Activated naive CD4-positive, alpha-beta T cell treated with anti-CD3 and anti-CD28 coated beads, Interleukin-2, amount 50 U/mL, for 72 hours (primary cell): ENCODE measurements at regions not wholly inside any gene's neighbourhood (a gene's known extent, or its start where the extent isn't known, plus 50 kb on each side); places are given as distances from the start of the nearest gene placed in this dataset.

Source experiments
- ATAC-seq, 2 donors: fragments of 150-1000 bp; cut with Tn5 transposase; 2 replicates each; pipeline ENCODE4 v1.10.0; 2021; ENCODE audit warnings: mild to moderate bottlenecking in 2 of 2, moderate library complexity in 2 of 2
- DNase-seq, 2 donors: peaks; one replicate each; pipeline ENCODE4 v3.0.0; 2021 to 2022; ENCODE audit warnings: low spot score in 2 of 2
- H3K27ac Mint-ChIP-seq, 2 donors: one replicate each; pipeline ENCODE4 v1.8.0; 2022; ENCODE audit warnings: mild to moderate bottlenecking in 2 of 2, mixed read lengths in 2 of 2
- H3K36me3 Mint-ChIP-seq, 2 donors: one replicate each; pipeline ENCODE4 v1.8.0; 2022; ENCODE audit warnings: mixed read lengths in 2 of 2
- H3K9me3 Mint-ChIP-seq, 2 donors: one replicate each; pipeline ENCODE4 v1.8.0; 2022; ENCODE audit warnings: mixed read lengths in 2 of 2

DNA sequence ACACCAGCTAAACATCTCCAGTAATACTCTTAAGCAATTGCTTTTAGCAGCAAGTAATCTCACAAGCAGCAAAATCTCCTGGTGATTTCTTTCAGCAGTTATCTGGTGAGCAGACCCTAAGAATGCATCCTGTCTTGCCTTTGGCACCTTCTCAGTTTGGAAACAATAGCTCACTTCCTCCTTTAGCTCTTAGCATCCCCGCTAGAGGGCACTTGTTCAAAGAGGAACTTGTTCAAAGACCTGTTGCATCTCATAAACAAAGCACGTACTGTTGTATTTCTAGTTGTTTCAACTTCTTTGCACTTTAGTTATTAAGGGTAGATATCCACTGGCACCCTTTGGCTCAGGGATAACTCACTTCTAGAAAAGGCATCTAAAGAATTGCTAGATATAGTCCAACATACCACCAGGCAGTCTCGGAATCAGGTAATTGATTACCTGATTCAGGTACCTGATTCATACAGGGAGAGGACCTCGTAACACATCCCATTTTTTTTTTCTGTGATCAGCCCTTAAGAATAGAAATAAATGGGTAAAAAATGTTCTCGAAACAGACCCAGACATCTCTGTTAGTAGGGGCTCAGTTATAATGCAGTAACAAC is 81.9 kb upstream of the QRFPR start:
- Mint-ChIP-seq H3K36me3 (peaks cover 0 to 4% of the 10 kb centered on the region in 2 donors), H3K27ac (no peak overlapping the region), H3K9me3 (peaks cover 0 to 14% of the 10 kb centered on the region in 2 donors)
- ATAC-seq (peak; percentile 52 to 87), DNase-seq (peak in 1 of 2 donors; percentile 50)

DNA sequence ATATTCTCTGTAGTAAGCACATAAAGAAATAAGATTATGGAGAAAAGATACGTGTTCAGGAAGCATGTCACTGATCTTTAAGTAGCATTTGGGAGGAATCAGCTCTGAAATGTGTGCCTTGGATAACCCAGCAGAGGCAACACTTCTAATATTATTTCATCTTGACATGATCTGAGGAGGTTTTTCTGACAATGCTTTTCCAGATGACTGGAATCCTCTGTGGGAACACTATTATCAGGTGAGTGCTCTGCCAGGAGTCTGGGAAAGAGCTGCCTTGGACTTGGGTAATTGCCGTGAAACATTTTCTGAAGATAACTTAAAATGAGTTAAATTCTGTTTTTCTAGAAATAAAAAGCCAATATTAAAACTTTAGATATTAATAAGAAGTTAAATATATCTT is 78.2 kb upstream of the QRFPR start:
- Mint-ChIP-seq H3K36me3 (no peaks in the 10 kb centered on the region), H3K9me3 (no peaks in the 10 kb centered on the region), H3K27ac (no peak overlapping the region)
- ATAC-seq (no peak), DNase-seq (no peak)

DNA sequence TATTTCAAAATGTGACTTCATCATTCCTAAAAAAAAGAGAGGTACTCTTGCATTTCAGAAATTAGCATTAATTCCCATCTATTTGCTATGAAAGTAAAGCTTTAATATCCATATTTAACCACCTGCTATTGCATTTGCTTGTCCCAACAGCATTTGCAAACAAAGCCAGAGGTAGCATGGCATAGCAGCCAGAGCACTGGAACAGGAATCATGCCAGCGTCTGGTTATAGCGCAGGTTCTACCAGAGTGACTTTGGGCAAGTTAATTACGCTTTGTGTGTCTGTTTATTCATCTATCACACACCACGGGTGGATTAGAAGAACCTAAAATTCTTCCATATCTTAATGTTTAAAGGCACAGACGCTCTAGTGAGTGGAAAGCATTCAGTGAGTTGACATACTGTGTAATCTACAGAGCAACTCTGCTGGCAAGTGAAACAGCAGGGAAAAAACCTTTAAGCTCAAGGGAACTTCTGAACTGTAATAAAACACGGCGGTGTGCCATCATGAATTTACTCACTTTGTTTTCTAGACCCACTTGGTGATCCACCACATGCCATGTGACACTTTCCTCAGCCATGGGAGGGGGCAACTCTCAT is 76.6 kb upstream of the QRFPR start:
- Mint-ChIP-seq H3K27ac (no peak overlapping the region), H3K36me3 (no peaks in the 10 kb centered on the region), H3K9me3 (no peaks in the 10 kb centered on the region)
- DNase-seq = no peak
- ATAC-seq = no peak

- H3K36me3 Mint-ChIP-seq = no peaks in the 10 kb centered on the region
Measured at GRCh38 chr4:121455285-121455684, 74.5 kb upstream of the QRFPR start.

GRCh38 chr4:121454251-121454979 is 73.6 kb upstream of the QRFPR start:
- ATAC-seq (no peak), DNase-seq (no peak)
- Mint-ChIP-seq H3K36me3 (no peaks in the 10 kb centered on the region), H3K27ac (peak overlapping the region in 1 of 2 donors; percentile 11), H3K9me3 (no peaks in the 10 kb centered on the region)

More at GRCh38 chr4:121455285-121455684, 74.5 kb upstream of the QRFPR start:
- no peak overlapping the region for H3K27ac Mint-ChIP-seq
- ATAC-seq = no peak
- no peak for DNase-seq
- H3K9me3 Mint-ChIP-seq = no peaks in the 10 kb centered on the region

GRCh38 chr4:121451310-121451709 is 70.5 kb upstream of the QRFPR start:
- H3K27ac Mint-ChIP-seq = no peak overlapping the region
- no peaks in the 10 kb centered on the region for H3K36me3 Mint-ChIP-seq
- no peaks in the 10 kb centered on the region for H3K9me3 Mint-ChIP-seq
- ATAC-seq = no peak
- DNase-seq = no peak

DNA sequence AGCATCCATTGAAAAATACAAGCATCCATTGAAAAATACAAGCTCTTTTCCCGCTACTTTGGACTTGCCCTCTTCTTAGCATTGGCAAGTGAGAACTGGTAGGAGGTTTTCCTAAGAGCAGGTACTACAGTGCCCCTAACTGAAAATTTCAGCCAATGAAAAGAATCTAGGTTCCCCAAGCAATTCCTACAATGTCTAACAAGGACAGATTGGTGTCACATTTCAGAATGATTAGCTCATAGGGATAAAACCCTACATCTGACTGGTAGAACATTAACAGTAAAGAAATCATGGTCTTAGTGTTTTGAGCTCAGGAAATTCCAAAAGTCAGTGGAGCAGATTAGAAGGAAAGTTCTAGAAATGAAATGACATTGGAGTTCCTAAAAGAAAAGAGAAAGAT is 68.6 kb upstream of the QRFPR start:
- DNase-seq (no peak), ATAC-seq (no peak)
- H3K9me3 Mint-ChIP-seq = no peaks in the 10 kb centered on the region
- no peaks in the 10 kb centered on the region for H3K36me3 Mint-ChIP-seq
- no peak overlapping the region for H3K27ac Mint-ChIP-seq

- DNase-seq = no peak
- no peak for ATAC-seq
- no peaks in the 10 kb centered on the region for H3K36me3 Mint-ChIP-seq
- no peak overlapping the region for H3K27ac Mint-ChIP-seq
- no peaks in the 10 kb centered on the region for H3K9me3 Mint-ChIP-seq
Measured at GRCh38 chr4:121448231-121448630, 67.4 kb upstream of the QRFPR start.

DNA sequence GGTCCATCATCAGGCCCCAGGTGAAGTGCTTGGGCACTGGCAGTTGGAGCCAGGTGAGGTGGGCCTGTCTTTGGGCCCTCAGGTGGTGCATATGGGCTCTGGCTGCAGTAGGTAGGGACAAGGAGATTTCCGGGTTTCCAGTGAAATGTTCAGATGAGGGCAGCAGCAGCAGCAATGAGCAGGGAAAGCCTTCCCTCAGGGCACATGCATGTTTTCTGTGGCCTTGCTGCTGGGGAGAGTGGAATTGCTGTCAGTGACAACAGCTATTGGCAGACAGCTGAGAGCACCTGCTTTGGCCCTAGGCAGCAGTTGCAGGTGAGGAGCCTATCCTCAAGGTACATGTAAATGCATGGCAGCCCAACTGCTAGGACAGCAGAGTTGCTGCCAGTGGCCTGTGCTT is 58.9 kb upstream of the QRFPR start:
- ATAC-seq (no peak), DNase-seq (no peak)
- Mint-ChIP-seq H3K27ac (no peak overlapping the region), H3K9me3 (peaks cover 22 to 26% of the 10 kb centered on the region in 2 donors), H3K36me3 (peaks cover 12 to 18% of the 10 kb centered on the region in 2 donors)
